Calu3 (cell line): ENCODE measurements at regions not wholly inside any gene's neighbourhood (a gene's known extent, or its start where the extent isn't known, plus 50 kb on each side); places are given as distances from the start of the nearest gene placed in this dataset.

Experiments
- BruUV-seq: library from RNA; stranded (reverse); fragments of 400-500 nt; replicated peaks from 2 replicates; lab custom pipeline; 2021; lab: Mats Ljungman, UMichigan
- CTCF ChIA-PET: fragments of 300-600 bp; sonication (Branson Sonifier 250); formaldehyde crosslinking; loops from one replicate; lab custom pipeline; 2022; ENCODE audit warnings: antibody characterized with exemption; lab: Charles Lee
- DNase-seq: peaks from one replicate; pipeline ENCODE4 v3.0.0; 2022
- H3K27ac Mint-ChIP-seq: one replicate; pipeline ENCODE4 v1.8.0; 2022; ENCODE audit warnings: mixed read lengths; ENCODE audit not compliant: unreplicated experiment
- H3K27me3 Mint-ChIP-seq: one replicate; pipeline ENCODE4 v1.8.0; 2022; ENCODE audit warnings: mixed read lengths; ENCODE audit not compliant: unreplicated experiment
- H3K36me3 Mint-ChIP-seq: one replicate; pipeline ENCODE4 v1.8.0; 2022; ENCODE audit warnings: mild to moderate bottlenecking, moderate library complexity, mixed read lengths; ENCODE audit not compliant: insufficient read depth, unreplicated experiment
- H3K4me1 Mint-ChIP-seq: one replicate; pipeline ENCODE4 v1.8.0; 2022; ENCODE audit warnings: mild to moderate bottlenecking, low read depth, mixed read lengths; ENCODE audit not compliant: unreplicated experiment
- H3K4me3 Mint-ChIP-seq: one replicate; pipeline ENCODE4 v1.8.0; 2022; ENCODE audit warnings: mild to moderate bottlenecking, low read depth, moderate library complexity, mixed read lengths; ENCODE audit not compliant: unreplicated experiment
- H3K9me3 Mint-ChIP-seq: one replicate; pipeline ENCODE4 v1.8.0; 2022; ENCODE audit warnings: low read depth, mixed read lengths; ENCODE audit not compliant: unreplicated experiment
- CTCF ChIP-seq: fragments of 200-600 bp; IDR thresholded peaks from one replicate; pipeline ENCODE4 v1.8.0; 2022; ENCODE audit warnings: antibody characterized with exemption; ENCODE audit not compliant: unreplicated experiment
- intact Hi-C: fragments of 100-400 bp; cut with micrococcal nuclease; formaldehyde crosslinking; loops from one replicate; pipeline ENCODE4 v1.10.0; 2022; ENCODE audit not compliant: unreplicated experiment

- H3K4me1 Mint-ChIP-seq = no peaks in the 10 kb centered on the region
- H3K9me3 Mint-ChIP-seq = no peaks in the 10 kb centered on the region
- CTCF ChIA-PET = no interaction called here
- no peaks in the 10 kb centered on the region for H3K36me3 Mint-ChIP-seq
- no peak overlapping the region for H3K4me3 Mint-ChIP-seq
- H3K27me3 Mint-ChIP-seq = no peaks in the 10 kb centered on the region
- H3K27ac Mint-ChIP-seq = no peak overlapping the region
- DNase-seq = no peak
- intact Hi-C loops = no loop called here
- no TSS peak for BruUV-seq
- no peak for TF ChIP-seq CTCF
Observed at GRCh38 chr13:85662186-85662585, 137.0 kb downstream of the SLITRK6 start.

GRCh38 chr13:85661675-85662074, 137.5 kb downstream of the SLITRK6 start:
- Mint-ChIP-seq H3K27ac (no peak overlapping the region), H3K4me1 (no peaks in the 10 kb centered on the region), H3K36me3 (no peaks in the 10 kb centered on the region), H3K27me3 (no peaks in the 10 kb centered on the region), H3K9me3 (no peaks in the 10 kb centered on the region), H3K4me3 (no peak overlapping the region)
- no TSS peak for BruUV-seq
- no peak for DNase-seq
- intact Hi-C loops = no loop called here
- TF ChIP-seq CTCF = no peak
- CTCF ChIA-PET = no interaction called here

- H3K4me1 Mint-ChIP-seq = no peaks in the 10 kb centered on the region
- H3K4me3 Mint-ChIP-seq = no peak overlapping the region
- no TSS peak for BruUV-seq
Observed at GRCh38 chr13:85659493-85659892, 139.7 kb downstream of the SLITRK6 start.

GRCh38 chr13:85657942-85658341, 141.3 kb downstream of the SLITRK6 start:
- Mint-ChIP-seq H3K9me3 (no peaks in the 10 kb centered on the region), H3K4me1 (no peaks in the 10 kb centered on the region), H3K27ac (no peak overlapping the region), H3K4me3 (no peak overlapping the region), H3K27me3 (no peaks in the 10 kb centered on the region), H3K36me3 (no peaks in the 10 kb centered on the region)
- DNase-seq = no peak
- CTCF ChIA-PET = no interaction called here
- no TSS peak for BruUV-seq
- TF ChIP-seq CTCF = no peak
- intact Hi-C loops = no loop called here

More at GRCh38 chr13:85659493-85659892, 139.7 kb downstream of the SLITRK6 start:
- Mint-ChIP-seq H3K27ac (no peak overlapping the region), H3K27me3 (no peaks in the 10 kb centered on the region), H3K9me3 (no peaks in the 10 kb centered on the region), H3K36me3 (no peaks in the 10 kb centered on the region)
- no peak for DNase-seq
- intact Hi-C loops = no loop called here
- TF ChIP-seq CTCF = no peak
- CTCF ChIA-PET = no interaction called here

GRCh38 chr13:85655040-85655439, 144.2 kb downstream of the SLITRK6 start:
- intact Hi-C loops = no loop called here
- no peak overlapping the region for H3K4me3 Mint-ChIP-seq
- no peak overlapping the region for H3K27ac Mint-ChIP-seq

More at GRCh38 chr13:85655040-85655439, 144.2 kb downstream of the SLITRK6 start:
- no peak for DNase-seq
- Mint-ChIP-seq H3K4me1 (no peaks in the 10 kb centered on the region), H3K36me3 (no peaks in the 10 kb centered on the region), H3K27me3 (no peaks in the 10 kb centered on the region), H3K9me3 (no peaks in the 10 kb centered on the region)
- no TSS peak for BruUV-seq
- CTCF ChIA-PET = no interaction called here
- no peak for TF ChIP-seq CTCF
